Hepatocyte (in vitro differentiated cells): ENCODE measurements at regions not wholly inside any gene's neighbourhood (a gene's known extent, or its start where the extent isn't known, plus 50 kb on each side); places are given as distances from the start of the nearest gene placed in this dataset.
A peak's percentile ranks its signal among the peaks of the same experiment; 100 is the strongest.

Source experiments
- DNase-seq: peaks from one replicate; pipeline ENCODE4 v3.0.0-alpha.2; 2016; ENCODE audit warnings: low spot score
- H2AFZ ChIP-seq: fragments of 200-600 bp; sonication (generic); 2 replicates; pipeline ENCODE4 v1.6.0; 2016; ENCODE audit warnings: antibody characterized with exemption, mild to moderate bottlenecking
- H3K27ac ChIP-seq: fragments of 200-600 bp; sonication (generic); 2 replicates; pipeline ENCODE4 v1.5.1; 2016; ENCODE audit warnings: mild to moderate bottlenecking
- H3K27me3 ChIP-seq: fragments of 200-600 bp; sonication (generic); 2 replicates; pipeline ENCODE4 v1.6.1; 2016
- H3K36me3 ChIP-seq: fragments of 200-600 bp; sonication (generic); replicated peaks from 2 replicates; pipeline ENCODE4 v1.5.1; 2016; ENCODE audit warnings: low read depth; ENCODE audit not compliant: insufficient read depth
- H3K4me1 ChIP-seq: fragments of 200-600 bp; sonication (generic); 2 replicates; pipeline ENCODE4 v1.5.1; 2016; ENCODE audit warnings: mild to moderate bottlenecking, moderate library complexity; ENCODE audit not compliant: insufficient read depth
- H3K4me2 ChIP-seq: fragments of 200-600 bp; sonication (generic); 2 replicates; pipeline ENCODE4 v1.6.0; 2016
- H3K4me3 ChIP-seq: fragments of 200-600 bp; sonication (generic); 2 replicates; pipeline ENCODE4 v1.5.1; 2016; ENCODE audit warnings: mild to moderate bottlenecking
- H3K79me2 ChIP-seq: fragments of 200-600 bp; sonication (generic); 2 replicates; pipeline ENCODE4 v1.6.0; 2017; ENCODE audit warnings: mild to moderate bottlenecking
- H3K9me2 ChIP-seq: fragments of 200-600 bp; sonication (generic); replicated peaks from 2 replicates; pipeline ENCODE4 v1.6.0; 2017; ENCODE audit warnings: mild to moderate bottlenecking; ENCODE audit not compliant: insufficient read depth
- H3K9me3 ChIP-seq: fragments of 200-600 bp; sonication (generic); 2 replicates; pipeline ENCODE4 v1.5.1; 2016; ENCODE audit warnings: low read depth, mild to moderate bottlenecking
- H4K20me1 ChIP-seq: fragments of 200-600 bp; sonication (generic); 2 replicates; pipeline ENCODE4 v1.6.0; 2016; ENCODE audit warnings: mild to moderate bottlenecking; ENCODE audit not compliant: insufficient read depth, poor library complexity, severe bottlenecking
- CTCF ChIP-seq: fragments of 200-600 bp; sonication (generic); IDR thresholded peaks from 2 replicates; pipeline ENCODE4 v1.5.1; 2016; ENCODE audit warnings: antibody characterized with exemption, mild to moderate bottlenecking; ENCODE audit not compliant: poor library complexity
- EZH2 ChIP-seq: fragments of 200-600 bp; sonication (generic); IDR thresholded peaks from 2 replicates; pipeline ENCODE4 v1.6.1; 2016; ENCODE audit warnings: antibody characterized with exemption, mild to moderate bottlenecking, borderline replicate concordance
- EZH2phosphoT487 ChIP-seq: fragments of 200-600 bp; sonication (generic); IDR thresholded peaks from one replicate; pipeline ENCODE4 v1.6.1; 2018; ENCODE audit warnings: antibody characterized with exemption, mild to moderate bottlenecking, low read depth, moderate library complexity; ENCODE audit not compliant: unreplicated experiment, severe bottlenecking
- WGBS: methylation state at CpG from one replicate; pipeline ENCODE4 v1.1.6; 2016; ENCODE audit warnings: low lambda C conversion rate; ENCODE audit errors: missing lambda C conversion rate; 5-methylcytosine and 5-hydroxymethylcytosine counted together

- Histone ChIP-seq H3K36me3 (no peaks in the 10 kb centered on the region), H3K4me1 (no peaks in the 10 kb centered on the region), H4K20me1 (no peaks in the 10 kb centered on the region), H3K4me2 (no peak overlapping the region), H3K9me2 (no peaks in the 10 kb centered on the region), H3K9me3 (no peaks in the 10 kb centered on the region), H2AFZ (no peak overlapping the region), H3K27ac (no peak overlapping the region), H3K4me3 (no peak overlapping the region), H3K79me2 (no peaks in the 10 kb centered on the region), H3K27me3 (no peaks in the 10 kb centered on the region)
- DNase-seq: no peak
- WGBS: 70% methylated on average over 1 of the region's 1 CpG
- TF ChIP-seq EZH2 (no peak), CTCF (no peak), EZH2phosphoT487 (no peak)
Observed at GRCh38 chr10:3693698-3694080, 91.3 kb downstream of the KLF6 start.

- no peaks in the 10 kb centered on the region for H4K20me1 ChIP-seq
- no peaks in the 10 kb centered on the region for H3K79me2 ChIP-seq
- H3K9me2 ChIP-seq: no peaks in the 10 kb centered on the region
- H3K4me2 ChIP-seq: no peak overlapping the region
- no peak for DNase-seq
- 94% methylated on average over 11 of the region's 11 CpGs for WGBS
- no peaks in the 10 kb centered on the region for H3K36me3 ChIP-seq
- H3K27me3 ChIP-seq: no peaks in the 10 kb centered on the region
- no peak overlapping the region for H3K27ac ChIP-seq
- H3K4me1 ChIP-seq: no peaks in the 10 kb centered on the region
- no peaks in the 10 kb centered on the region for H3K9me3 ChIP-seq
- no peak for TF ChIP-seq CTCF
- no peak for TF ChIP-seq EZH2phosphoT487
- no peak for TF ChIP-seq EZH2
- H3K4me3 ChIP-seq: no peak overlapping the region
- no peak overlapping the region for H2AFZ ChIP-seq
Observed at GRCh38 chr10:3693022-3693697, 91.8 kb downstream of the KLF6 start.

- TF ChIP-seq EZH2 (no peak), CTCF (no peak), EZH2phosphoT487 (no peak)
- Histone ChIP-seq H3K9me3 (no peaks in the 10 kb centered on the region), H3K79me2 (no peaks in the 10 kb centered on the region), H3K4me2 (no peak overlapping the region), H3K36me3 (no peaks in the 10 kb centered on the region), H2AFZ (no peak overlapping the region), H3K27ac (no peak overlapping the region), H3K4me3 (no peak overlapping the region), H3K4me1 (no peaks in the 10 kb centered on the region), H3K9me2 (no peaks in the 10 kb centered on the region), H3K27me3 (no peaks in the 10 kb centered on the region), H4K20me1 (no peaks in the 10 kb centered on the region)
- WGBS: 31% methylated on average over 7 of the region's 7 CpGs
- peak; percentile 24 for DNase-seq
Observed at GRCh38 chr10:3692387-3692999, 92.5 kb downstream of the KLF6 start.
